GM12891 (cell line): ENCODE measurements at regions not wholly inside any gene's neighbourhood (a gene's known extent, or its start where the extent isn't known, plus 50 kb on each side); places are given as distances from the start of the nearest gene placed in this dataset.

Source experiments
- PAX5 ChIP-seq: IDR thresholded peaks from 2 replicates; pipeline ENCODE4 v1.6.1; 2011; ENCODE audit warnings: low read length, moderate library complexity, mild to moderate bottlenecking; ENCODE audit not compliant: insufficient read depth, severe bottlenecking
- POLR2A ChIP-seq: IDR thresholded peaks from 2 replicates; pipeline ENCODE4 v1.6.1; 2011; ENCODE audit warnings: low read depth, low read length, control low read depth
- POLR2AphosphoS5 ChIP-seq: IDR thresholded peaks from 2 replicates; pipeline ENCODE4 v1.6.1; 2011; ENCODE audit warnings: low read depth, low read length, control low read depth
- POU2F2 ChIP-seq: IDR thresholded peaks from 2 replicates; pipeline ENCODE4 v1.6.1; 2011; ENCODE audit warnings: low read depth, mild to moderate bottlenecking, control low read depth, low read length, moderate library complexity
- SPI1 ChIP-seq: IDR thresholded peaks from 2 replicates; pipeline ENCODE4 v1.6.1; 2011; ENCODE audit warnings: low read depth, low read length, control low read depth
- TAF1 ChIP-seq: IDR thresholded peaks from 2 replicates; pipeline ENCODE4 v1.6.1; 2011; ENCODE audit warnings: low read depth, low read length, control low read depth

DNA sequence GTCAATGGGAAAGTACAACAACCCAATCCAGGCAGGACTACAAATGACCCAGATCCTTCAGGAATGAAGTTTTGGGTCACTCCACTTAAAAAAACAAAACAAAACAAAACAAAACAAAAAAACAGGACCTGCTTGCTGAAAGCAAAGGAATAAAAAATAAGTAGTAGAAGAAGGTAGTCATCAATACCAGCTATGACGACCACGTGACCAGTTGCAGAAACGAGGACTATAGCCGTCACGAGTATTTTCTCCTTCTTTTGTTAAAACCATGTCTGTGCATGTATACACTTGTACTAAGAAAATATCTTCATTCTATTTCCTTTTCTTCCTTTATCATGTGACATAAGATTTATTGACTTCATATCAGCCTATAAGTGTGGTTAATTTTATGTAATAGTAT lies 308.4 kb upstream of the DEFB112 start:
- no peak for TF ChIP-seq TAF1
- no peak for TF ChIP-seq POLR2AphosphoS5
- no peak for TF ChIP-seq POLR2A
- no peak for TF ChIP-seq PAX5
- no peak for TF ChIP-seq SPI1
- TF ChIP-seq POU2F2, result no peak
